Lower leg skin (tissue), 3 donors: ENCODE measurements at regions not wholly inside any gene's neighbourhood (a gene's known extent, or its start where the extent isn't known, plus 50 kb on each side); places are given as distances from the start of the nearest gene placed in this dataset.

Experiments
- POLR2A ChIP-seq, 2 donors: fragments of 450-650 bp; IDR thresholded peaks; one replicate each; pipeline ENCODE4 v1.6.1; 2016 to 2017; ENCODE audit warnings: antibody characterized with exemption in 2 of 2, mild to moderate bottlenecking in 1 of 2, moderate library complexity in 1 of 2
- TF ChIP-seq, protein P1 (sequence below), 3 donors: fragments of 450-650 bp; IDR thresholded peaks; one replicate each; pipeline ENCODE4 v1.5.1; 2016; ENCODE audit warnings: antibody characterized with exemption in 3 of 3, mild to moderate bottlenecking in 3 of 3, moderate library complexity in 2 of 3

- TF ChIP-seq, protein P1, sequence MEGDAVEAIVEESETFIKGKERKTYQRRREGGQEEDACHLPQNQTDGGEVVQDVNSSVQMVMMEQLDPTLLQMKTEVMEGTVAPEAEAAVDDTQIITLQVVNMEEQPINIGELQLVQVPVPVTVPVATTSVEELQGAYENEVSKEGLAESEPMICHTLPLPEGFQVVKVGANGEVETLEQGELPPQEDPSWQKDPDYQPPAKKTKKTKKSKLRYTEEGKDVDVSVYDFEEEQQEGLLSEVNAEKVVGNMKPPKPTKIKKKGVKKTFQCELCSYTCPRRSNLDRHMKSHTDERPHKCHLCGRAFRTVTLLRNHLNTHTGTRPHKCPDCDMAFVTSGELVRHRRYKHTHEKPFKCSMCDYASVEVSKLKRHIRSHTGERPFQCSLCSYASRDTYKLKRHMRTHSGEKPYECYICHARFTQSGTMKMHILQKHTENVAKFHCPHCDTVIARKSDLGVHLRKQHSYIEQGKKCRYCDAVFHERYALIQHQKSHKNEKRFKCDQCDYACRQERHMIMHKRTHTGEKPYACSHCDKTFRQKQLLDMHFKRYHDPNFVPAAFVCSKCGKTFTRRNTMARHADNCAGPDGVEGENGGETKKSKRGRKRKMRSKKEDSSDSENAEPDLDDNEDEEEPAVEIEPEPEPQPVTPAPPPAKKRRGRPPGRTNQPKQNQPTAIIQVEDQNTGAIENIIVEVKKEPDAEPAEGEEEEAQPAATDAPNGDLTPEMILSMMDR (IDR thresholded peaks at IDR 0.05): no peak
- TF ChIP-seq POLR2A (IDR thresholded peaks at IDR 0.05): no peak
These were observed 82.0 kb upstream of the WWC1 start for GRCh38 chr5:168209244-168209995.
